Stimulated activated CD8-positive, alpha-beta memory T cell treated with anti-CD3 and anti-CD28 coated beads, Interleukin-7, amount 100 ng/mL, for 4 hours (primary cell): ENCODE measurements at regions not wholly inside any gene's neighbourhood (a gene's known extent, or its start where the extent isn't known, plus 50 kb on each side); places are given as distances from the start of the nearest gene placed in this dataset.
"Not testable (repeated sequence)": the region's sequence is repeated elsewhere in the genome, so short reads cannot be mapped to it uniquely, and the experiment has no call there.

Experiments used
- DNase-seq, 2 donors: peaks; one replicate each; pipeline ENCODE4 v3.0.0-alpha.2; 2020; ENCODE audit warnings: low read depth in 2 of 2

- DNase-seq = no peak
These were observed 396.3 kb upstream of the CHST9 start for GRCh38 chr18:27581296-27581904.

DNA sequence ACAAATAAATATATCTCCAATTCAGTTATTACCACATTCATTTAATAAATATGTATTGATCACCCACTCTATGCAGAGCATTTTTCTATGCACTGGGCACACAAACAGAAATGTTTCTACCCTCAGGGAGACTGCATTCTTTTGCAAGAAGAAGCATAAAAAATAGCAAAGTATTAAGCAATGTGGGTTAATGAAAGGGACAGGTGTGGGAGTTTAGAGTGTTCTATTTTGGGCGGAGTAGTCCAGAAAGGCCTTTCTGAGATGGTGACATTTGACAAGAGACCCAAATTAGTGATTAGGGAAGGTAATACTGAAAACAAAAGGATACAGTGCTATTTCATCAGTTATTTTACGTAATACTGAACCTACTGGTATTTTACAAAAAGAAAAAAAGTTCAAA lies 394.3 kb upstream of the CHST9 start:
- no peak for DNase-seq

DNA sequence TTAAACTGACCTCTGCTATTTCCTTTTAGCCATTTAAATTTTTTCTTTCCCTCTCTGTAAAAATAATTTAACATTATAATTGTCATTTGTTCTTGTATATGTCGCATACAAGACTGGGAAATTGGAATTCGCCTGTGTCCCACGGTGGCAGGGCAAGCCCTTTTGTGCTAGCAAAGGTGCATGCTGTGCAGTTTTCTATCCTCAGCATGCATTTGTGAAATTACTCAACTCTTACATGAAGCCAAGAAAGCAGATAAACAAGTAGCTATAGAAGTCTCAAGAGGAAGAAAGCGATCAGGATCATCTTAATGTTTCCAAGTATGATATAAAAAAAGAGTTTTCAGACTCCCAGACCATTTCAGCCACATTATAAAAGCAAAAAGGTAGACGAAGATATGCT lies 392.6 kb upstream of the CHST9 start:
- no peak for DNase-seq

DNA sequence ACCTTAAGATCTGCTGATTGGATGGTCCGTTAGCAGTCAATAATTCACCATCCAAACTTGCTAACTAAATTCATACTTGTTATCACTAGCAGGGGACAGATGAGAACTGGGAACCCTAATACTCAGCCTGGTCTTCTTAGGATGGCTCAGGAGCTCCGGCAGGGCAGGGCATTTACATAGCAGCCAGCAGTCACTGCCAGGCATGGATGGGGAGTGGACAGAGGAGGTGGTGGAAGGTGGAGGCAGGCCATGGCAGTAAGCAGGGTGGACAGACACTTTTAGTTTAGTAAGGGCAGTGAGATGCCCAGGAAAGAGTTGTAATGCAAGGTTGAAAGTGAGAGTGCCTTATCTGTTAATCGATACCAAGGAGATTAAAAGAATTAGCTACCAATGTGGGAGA lies 392.2 kb upstream of the CHST9 start:
- DNase-seq = no peak

DNA sequence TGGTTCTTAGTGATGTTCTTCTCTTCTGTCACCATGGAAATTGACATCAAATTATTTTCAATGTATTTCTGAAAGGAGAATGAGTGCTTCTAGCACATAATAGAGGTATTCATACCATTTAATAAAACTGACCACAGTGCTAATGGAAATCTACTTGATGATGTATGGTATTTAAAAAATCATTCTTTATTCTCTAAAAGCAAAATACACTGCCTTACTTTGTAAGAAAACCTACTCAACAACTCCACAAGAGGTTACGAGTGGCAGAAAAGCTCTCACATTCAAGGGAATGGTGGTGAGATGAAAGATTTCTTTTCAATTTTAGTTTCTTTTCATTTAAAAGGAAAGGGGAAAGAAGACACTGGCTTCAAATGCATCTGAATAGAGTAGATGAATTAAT lies 382.3 kb upstream of the CHST9 start:
- no peak for DNase-seq

DNA sequence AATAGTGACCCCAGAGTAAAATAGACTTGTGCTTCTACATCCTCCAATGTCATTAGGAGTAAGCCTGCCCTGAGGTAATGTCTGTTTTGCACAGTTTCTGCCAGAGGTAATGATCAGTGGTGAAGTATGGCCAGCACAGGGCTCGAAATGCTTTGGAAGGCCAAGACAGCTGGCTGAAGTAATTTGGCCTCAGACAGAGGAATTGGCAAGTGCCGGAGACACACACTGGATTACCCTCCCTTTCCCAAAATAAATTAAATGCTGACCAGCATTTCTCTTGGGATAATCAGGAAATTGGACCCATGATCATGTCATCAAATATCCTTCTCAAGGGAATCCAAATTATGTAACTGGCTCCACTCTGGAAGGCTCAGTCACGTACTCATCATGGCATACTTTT lies 379.0 kb upstream of the CHST9 start:
- DNase-seq = no peak

GRCh38 chr18:27558388-27559155 lies 373.5 kb upstream of the CHST9 start:
- no peak for DNase-seq

DNA sequence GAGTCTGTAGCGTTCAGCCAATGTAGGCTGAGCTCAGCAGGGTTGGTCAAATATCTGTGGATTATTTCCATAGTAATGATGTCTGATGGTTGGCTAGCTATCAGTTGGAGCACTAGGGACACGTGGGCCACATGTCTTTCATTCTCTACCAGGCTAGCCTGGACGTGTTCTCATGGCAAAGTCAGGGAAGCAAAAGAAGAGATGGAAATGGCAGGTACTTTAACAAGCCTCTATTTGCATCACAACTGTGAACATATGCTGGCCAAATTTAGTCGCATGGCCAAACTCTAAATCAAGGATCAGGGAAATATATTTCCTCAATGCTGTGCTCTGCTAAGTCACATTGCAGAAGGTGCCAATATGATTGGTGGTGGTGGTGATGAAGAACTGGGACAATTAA lies 371.6 kb upstream of the CHST9 start:
- DNase-seq = no peak

DNA sequence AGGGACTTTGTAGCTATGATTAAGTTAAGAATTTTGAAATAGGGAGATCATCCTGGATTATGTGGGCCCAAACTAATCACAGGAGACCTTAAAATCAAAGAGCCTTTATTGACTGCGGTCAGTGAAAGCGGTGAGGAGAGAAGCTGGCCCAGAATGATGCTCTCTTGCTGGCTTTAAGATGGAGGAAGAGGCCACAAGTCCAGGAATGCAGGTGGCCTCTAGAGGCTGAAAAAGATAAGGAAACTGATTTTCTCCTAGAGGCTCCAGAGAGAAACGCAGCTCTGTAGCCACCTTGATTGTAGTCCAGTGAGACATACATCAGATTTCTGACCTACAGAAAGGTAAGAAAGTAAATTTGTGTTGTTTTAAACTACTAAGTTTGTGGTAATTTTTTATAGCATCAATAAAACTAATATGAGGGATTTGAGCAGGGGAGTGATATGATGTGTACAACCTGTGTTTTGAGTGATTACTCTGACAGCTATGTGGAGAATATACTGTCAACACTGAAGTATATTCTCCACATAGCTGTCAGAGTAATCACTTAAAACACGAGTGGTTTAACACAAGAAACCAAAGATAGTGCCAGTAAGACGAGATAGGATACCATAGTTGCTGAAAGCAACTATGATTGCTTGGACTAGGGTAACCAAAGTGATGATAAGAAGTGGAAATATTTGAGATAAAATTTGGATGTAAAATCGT lies 364.4 kb upstream of the CHST9 start:
- no peak for DNase-seq

DNA sequence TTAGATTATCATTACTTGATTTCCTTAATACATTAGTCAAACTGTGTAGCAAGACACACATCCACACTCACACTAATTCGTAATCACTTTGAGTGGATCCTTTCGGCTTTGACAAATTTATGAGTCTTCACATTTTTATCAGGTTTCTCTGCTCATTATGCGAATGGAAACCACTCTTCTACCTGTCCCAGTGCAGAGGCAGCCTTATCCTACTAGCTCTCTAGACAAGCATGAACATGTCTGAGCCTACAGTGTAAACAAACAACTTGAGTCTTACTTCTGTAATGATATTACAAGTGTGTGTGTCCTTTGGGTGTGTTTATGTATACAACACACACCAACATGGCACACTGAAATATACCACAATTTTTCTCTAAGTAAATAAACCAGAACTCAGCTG lies 361.9 kb upstream of the CHST9 start:
- no peak for DNase-seq

DNA sequence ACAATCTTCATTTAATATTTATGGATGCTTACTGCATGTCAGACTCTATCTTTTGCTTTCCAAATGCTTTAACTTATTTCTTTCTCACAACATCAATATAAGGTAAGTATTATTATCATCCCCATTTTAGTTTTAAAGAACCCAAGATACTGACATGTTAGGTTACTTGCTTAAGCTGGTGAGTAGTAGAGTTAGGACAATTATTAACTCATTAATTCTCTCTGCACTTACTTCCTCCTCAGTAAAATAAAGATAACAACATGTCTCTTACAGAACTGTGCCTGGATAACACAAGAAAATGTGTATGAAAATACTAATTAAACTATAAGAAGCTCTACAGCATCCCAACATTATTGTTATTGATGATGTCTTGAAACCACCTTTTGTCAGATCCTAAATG lies 359.1 kb upstream of the CHST9 start:
- no peak for DNase-seq

DNA sequence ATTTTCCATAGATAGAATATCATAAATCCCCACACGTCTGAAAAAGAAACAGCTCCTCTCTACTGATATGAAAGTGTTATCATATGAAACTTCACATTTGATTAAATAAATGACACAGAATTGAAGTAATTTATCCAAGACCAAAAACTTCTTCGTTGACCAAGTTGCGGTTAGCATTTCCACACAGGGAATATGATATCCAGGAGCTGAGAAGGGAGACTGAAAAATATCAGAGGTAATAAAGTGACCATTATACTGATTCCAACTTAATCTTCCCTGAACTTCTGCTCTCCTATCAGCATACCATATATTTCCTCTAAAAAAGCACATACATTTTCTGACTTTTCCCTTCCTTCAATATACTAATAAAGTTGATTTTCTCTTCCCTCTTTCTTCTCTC lies 356.2 kb upstream of the CHST9 start:
- DNase-seq = no peak

GRCh38 chr18:27540111-27540510 lies 355.0 kb upstream of the CHST9 start:
- no peak for DNase-seq

DNA sequence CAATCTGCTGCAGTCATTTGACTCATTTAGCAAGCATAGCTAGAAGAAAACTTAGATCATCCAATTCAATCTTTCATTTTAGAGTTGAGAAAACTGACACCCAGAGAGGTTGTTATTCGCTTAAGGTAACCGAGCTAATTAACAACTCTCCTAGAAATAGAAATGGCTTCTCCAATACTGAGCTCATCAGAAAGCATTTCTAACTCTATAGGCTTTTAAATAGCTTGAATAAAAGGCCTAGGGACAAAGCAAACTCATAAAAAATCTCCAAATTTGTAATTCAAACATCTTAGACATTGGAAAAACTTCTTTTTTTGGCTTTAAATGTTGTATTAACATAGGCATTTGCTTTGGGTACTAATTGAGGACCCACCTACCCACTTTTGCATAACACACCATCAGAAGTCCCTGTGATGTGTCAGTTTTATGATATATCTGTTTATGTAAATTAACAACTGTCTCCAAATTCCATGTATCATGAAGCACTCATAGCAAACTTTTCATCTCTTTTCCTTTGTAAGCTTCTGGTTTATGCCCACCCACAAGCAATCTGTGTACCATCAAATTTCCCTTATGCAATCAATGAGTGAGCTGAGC lies 343.9 kb upstream of the CHST9 start:
- DNase-seq = no peak

GRCh38 chr18:27527856-27528255 lies 342.7 kb upstream of the CHST9 start:
- no peak for DNase-seq

DNA sequence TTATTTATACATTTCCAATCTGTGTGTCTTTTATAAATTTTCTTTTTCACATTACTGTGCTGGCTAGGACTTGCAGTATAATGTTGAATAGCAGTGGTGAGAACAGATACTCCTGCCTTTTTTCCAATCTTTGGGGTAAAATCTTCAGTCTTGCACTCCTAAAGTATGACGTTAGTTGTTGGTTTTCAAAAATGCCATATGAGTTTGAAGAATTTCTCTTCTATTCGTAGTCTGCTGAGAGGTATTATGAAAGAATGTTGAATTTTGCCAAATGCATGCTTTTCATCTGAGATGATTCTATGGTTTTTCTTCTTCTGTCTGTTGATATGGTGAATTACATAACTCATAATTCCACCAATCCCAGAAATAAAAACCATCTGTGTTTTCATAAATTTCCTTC lies 335.3 kb upstream of the CHST9 start:
- no peak for DNase-seq

- not testable (repeated sequence) for DNase-seq
These were observed 325.0 kb upstream of the CHST9 start for GRCh38 chr18:27510036-27510633.

DNA sequence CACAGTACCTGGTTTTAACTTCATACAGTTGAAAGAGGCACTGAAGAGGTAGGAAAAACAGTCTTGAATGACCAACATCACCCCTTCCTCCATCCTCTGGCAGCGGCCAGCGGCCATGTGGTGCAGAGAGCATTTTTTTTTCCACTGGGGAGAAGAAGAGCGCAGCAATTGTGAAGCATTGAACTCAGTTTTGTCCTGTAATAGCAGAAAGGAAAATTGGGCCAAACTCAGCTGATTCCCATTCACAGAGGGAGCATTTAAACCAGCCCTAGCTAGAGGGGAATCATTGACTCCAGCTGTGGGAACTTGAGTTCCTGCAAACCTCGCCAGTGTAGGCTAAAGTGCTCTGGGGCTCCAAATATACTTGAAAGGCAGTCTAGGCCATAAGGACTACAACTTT lies 316.6 kb upstream of the CHST9 start:
- no peak for DNase-seq

DNA sequence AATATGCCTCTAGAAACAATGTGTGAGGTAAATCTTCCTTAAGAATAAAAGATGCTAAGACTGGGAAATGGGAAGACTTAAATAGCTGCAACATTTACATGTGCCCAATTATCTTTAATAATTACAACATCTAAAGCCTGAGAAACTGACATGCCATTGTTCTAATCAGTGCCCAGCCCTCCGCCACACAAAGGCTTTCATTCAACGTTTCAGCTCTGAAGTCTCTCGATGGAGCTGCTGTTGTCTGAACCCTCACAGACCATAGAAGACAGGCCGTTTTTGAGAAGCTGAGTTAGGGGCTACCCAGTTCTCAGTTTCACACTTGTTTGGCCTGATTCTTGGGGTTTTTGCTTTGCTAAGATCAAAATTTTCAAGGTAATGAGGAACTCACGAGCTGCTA lies 315.4 kb upstream of the CHST9 start:
- DNase-seq = no peak

DNA sequence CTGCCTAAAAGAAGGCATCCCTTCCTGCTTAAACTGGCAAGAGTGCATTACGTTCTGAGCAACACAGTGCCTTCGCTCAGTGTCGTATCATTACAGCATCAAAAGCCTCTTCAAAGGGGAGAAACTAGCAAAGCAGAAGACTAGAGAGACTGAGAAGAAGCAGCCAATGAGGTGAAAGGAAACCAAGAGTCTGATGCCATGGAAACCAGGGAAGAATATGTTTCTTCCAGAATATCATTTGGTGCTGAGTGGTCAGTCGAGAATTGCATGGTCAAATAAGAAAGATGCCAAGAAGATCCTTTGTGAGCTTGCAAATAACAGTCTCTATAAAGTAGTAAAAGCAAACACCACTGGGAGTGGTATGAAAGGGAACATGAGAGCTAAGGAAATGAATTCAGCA lies 312.1 kb upstream of the CHST9 start:
- no peak for DNase-seq

DNA sequence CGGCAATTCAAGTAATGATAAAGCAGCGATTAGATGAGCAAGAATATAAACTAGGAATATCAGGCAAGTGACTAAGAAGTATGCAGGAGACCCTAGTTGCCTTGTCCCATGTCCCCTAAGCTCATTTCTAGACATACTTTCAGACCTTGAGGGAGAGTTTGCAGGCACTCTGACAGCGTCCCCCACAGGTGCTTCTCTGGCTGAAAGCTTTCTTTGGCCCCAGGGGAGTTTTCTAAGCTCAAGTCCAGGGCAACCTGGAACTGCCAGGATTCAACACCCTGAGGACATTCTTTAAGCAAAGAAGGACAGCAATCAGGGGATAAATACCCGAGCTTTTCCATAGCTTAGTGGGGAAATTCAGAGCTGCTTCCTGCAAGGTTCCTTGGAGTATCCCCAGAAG lies 308.1 kb upstream of the CHST9 start:
- DNase-seq = no peak

DNA sequence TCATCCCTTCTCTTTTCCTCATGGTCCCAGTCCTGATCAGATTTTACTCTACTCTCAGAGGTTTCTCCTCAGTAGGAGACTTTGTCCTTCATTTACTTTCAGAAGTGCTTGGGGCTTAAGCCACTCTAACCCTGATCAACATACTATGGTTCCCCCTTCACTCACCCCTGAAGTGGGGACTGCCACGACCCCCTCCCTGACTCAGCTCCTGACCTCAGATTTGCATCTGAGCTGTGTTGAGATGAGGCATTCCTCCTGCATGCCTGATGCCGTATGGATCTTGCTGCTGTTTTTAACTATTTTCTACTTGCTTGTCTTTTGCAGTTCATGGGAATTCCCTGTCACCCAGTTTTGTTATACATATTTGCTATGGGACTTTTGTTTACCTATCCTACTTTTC lies 306.7 kb upstream of the CHST9 start:
- no peak for DNase-seq
